SU-DHL-6 (cell line): ENCODE measurements at regions not wholly inside any gene's neighbourhood (a gene's known extent, or its start where the extent isn't known, plus 50 kb on each side); places are given as distances from the start of the nearest gene placed in this dataset.

Experiments used
- H2AFZ ChIP-seq: fragments of 200-600 bp; sonication (generic); 2 replicates; pipeline ENCODE4 v1.6.1; 2014; ENCODE audit warnings: low read depth, mild to moderate bottlenecking, moderate library complexity, mixed read lengths, antibody characterized with exemption, low read length; ENCODE audit not compliant: severe bottlenecking
- H3F3A ChIP-seq: fragments of 200-600 bp; shearing (Covaris generic); 2 replicates; pipeline ENCODE4 v1.6.0; 2016; ENCODE audit warnings: antibody characterized with exemption, mild to moderate bottlenecking; ENCODE audit not compliant: insufficient read depth
- H3K27ac ChIP-seq: fragments of 200-600 bp; sonication (generic); 2 replicates; pipeline ENCODE4 v1.5.1; 2016; ENCODE audit warnings: low read depth, mild to moderate bottlenecking, low read length, moderate library complexity, mixed read lengths
- H3K27me3 ChIP-seq: fragments of 200-600 bp; sonication (generic), shearing (Covaris generic); 2 replicates; pipeline ENCODE4 v1.6.0; 2014; ENCODE audit warnings: mild to moderate bottlenecking, low read length
- H3K36me3 ChIP-seq: fragments of 200-600 bp; sonication (generic); 2 replicates; pipeline ENCODE4 v1.6.1; 2014; ENCODE audit warnings: mild to moderate bottlenecking, low read length, mixed read lengths
- H3K4me2 ChIP-seq: fragments of 300-600, 200-600 bp; shearing (Covaris generic), sonication (generic); 2 replicates; pipeline ENCODE4 v1.6.0; 2014; ENCODE audit warnings: low read length, low read depth, mild to moderate bottlenecking; ENCODE audit not compliant: poor library complexity, severe bottlenecking
- H3K4me3 ChIP-seq: fragments of 200-600 bp; sonication (generic); 2 replicates; pipeline ENCODE4 v1.5.1; 2014; ENCODE audit warnings: antibody characterized with exemption, low read length, mild to moderate bottlenecking, mixed read lengths; ENCODE audit not compliant: insufficient read depth, poor library complexity, severe bottlenecking
- H3K79me2 ChIP-seq: fragments of 200-600 bp; sonication (generic); 2 replicates; pipeline ENCODE4 v1.6.1; 2014; ENCODE audit warnings: mild to moderate bottlenecking, low read length, moderate library complexity; ENCODE audit not compliant: insufficient read depth
- H3K9ac ChIP-seq: fragments of 200-600 bp; sonication (generic); 2 replicates; pipeline ENCODE4 v1.7.0; 2014; ENCODE audit warnings: mild to moderate bottlenecking, low read length
- H3K9me2 ChIP-seq: fragments of 200-600 bp; sonication (generic); replicated peaks from 2 replicates; pipeline ENCODE4 v1.6.1; 2014; ENCODE audit warnings: low read length; ENCODE audit not compliant: insufficient read depth
- H3K9me3 ChIP-seq: fragments of 200-600 bp; sonication (generic); 2 replicates; pipeline ENCODE4 v1.6.1; 2014; ENCODE audit warnings: low read length, mixed read lengths; ENCODE audit not compliant: insufficient read depth
- H4K20me1 ChIP-seq: fragments of 200-600 bp; sonication (generic); 2 replicates; pipeline ENCODE4 v1.6.1; 2014; ENCODE audit warnings: low read depth, mild to moderate bottlenecking, antibody characterized with exemption, low read length, moderate library complexity, mixed read lengths
- CTCF ChIP-seq: fragments of 200-600 bp; sonication (generic); IDR thresholded peaks from one replicate; pipeline ENCODE4 v1.5.1; 2017; ENCODE audit warnings: antibody characterized with exemption, mild to moderate bottlenecking, low read length, moderate library complexity; ENCODE audit not compliant: insufficient read depth, poor library complexity, severe bottlenecking
- EZH2phosphoT487 ChIP-seq: fragments of 200-600 bp; sonication (generic), shearing (Covaris generic); conservative IDR thresholded peaks from 2 replicates; pipeline ENCODE4 v1.6.1; 2018; ENCODE audit warnings: mild to moderate bottlenecking, antibody characterized with exemption, low read length, moderate library complexity, mixed read lengths

GRCh38 chr3:28089527-28089897 lies 151.9 kb upstream of the CMC1 start:
- no peak overlapping the region for H3K4me2 ChIP-seq

GRCh38 chr3:28099296-28099695 lies 142.1 kb upstream of the CMC1 start:
- no peak for TF ChIP-seq CTCF
- no peak for TF ChIP-seq EZH2phosphoT487
- Histone ChIP-seq H3K27me3 (no peaks in the 10 kb centered on the region), H3K4me3 (no peak overlapping the region), H4K20me1 (no peaks in the 10 kb centered on the region), H3K9ac (no peak overlapping the region), H3K27ac (no peak overlapping the region), H3K9me2 (no peaks in the 10 kb centered on the region), H3K36me3 (no peaks in the 10 kb centered on the region), H3K9me3 (no peaks in the 10 kb centered on the region), H3F3A (no peaks in the 10 kb centered on the region), H3K79me2 (no peaks in the 10 kb centered on the region), H2AFZ (no peak overlapping the region), H3K4me2 (no peak overlapping the region)

More at GRCh38 chr3:28089527-28089897, 151.9 kb upstream of the CMC1 start:
- no peak overlapping the region for H3K9ac ChIP-seq
- no peak overlapping the region for H2AFZ ChIP-seq
- H3K36me3 ChIP-seq: no peaks in the 10 kb centered on the region
- no peaks in the 10 kb centered on the region for H3K79me2 ChIP-seq
- no peaks in the 10 kb centered on the region for H3K9me2 ChIP-seq
- H4K20me1 ChIP-seq: no peaks in the 10 kb centered on the region
- no peak overlapping the region for H3K27ac ChIP-seq
- no peak overlapping the region for H3K4me3 ChIP-seq
- TF ChIP-seq CTCF: no peak
- no peak for TF ChIP-seq EZH2phosphoT487
- no peaks in the 10 kb centered on the region for H3K9me3 ChIP-seq
- H3F3A ChIP-seq: no peaks in the 10 kb centered on the region
- no peaks in the 10 kb centered on the region for H3K27me3 ChIP-seq

GRCh38 chr3:28101705-28102104 lies 139.7 kb upstream of the CMC1 start:
- H3K9ac ChIP-seq: no peak overlapping the region
- H3K79me2 ChIP-seq: no peaks in the 10 kb centered on the region

More at GRCh38 chr3:28101705-28102104, 139.7 kb upstream of the CMC1 start:
- no peaks in the 10 kb centered on the region for H3K9me3 ChIP-seq
- TF ChIP-seq CTCF (no peak), EZH2phosphoT487 (no peak)
- no peak overlapping the region for H2AFZ ChIP-seq
- H3K36me3 ChIP-seq: no peaks in the 10 kb centered on the region
- no peaks in the 10 kb centered on the region for H3K9me2 ChIP-seq
- no peak overlapping the region for H3K4me2 ChIP-seq
- no peaks in the 10 kb centered on the region for H4K20me1 ChIP-seq
- H3K27me3 ChIP-seq: no peaks in the 10 kb centered on the region
- no peak overlapping the region for H3K4me3 ChIP-seq
- no peak overlapping the region for H3K27ac ChIP-seq
- H3F3A ChIP-seq: no peaks in the 10 kb centered on the region
